ENCODE measurements at regions not wholly inside any gene's neighbourhood (a gene's known extent, or its start where the extent isn't known, plus 50 kb on each side); places are given as distances from the start of the nearest gene placed in this dataset.

- TF ChIP-seq CTCF (IDR thresholded peaks at IDR 0.05; ENCODE audit: poor library complexity) = no peak
- no peak for TF ChIP-seq EZH2 (IDR thresholded peaks at IDR 0.05; ENCODE audit: borderline replicate concordance)
- no peak for TF ChIP-seq EZH2phosphoT487 (IDR thresholded peaks at IDR 0.05; ENCODE audit: low read depth, severe bottlenecking, unreplicated experiment)
These were observed 425.0 kb upstream of the MEF2C start for GRCh38 chr5:89307972-89308371.
